ENCODE measurements at regions not wholly inside any gene's neighbourhood (a gene's known extent, or its start where the extent isn't known, plus 50 kb on each side); places are given as distances from the start of the nearest gene placed in this dataset.

GRCh38 chrX:69110116-69110530 is 55.1 kb downstream of the PJA1 start:
- intact Hi-C loops (cut with DNase I): no loop called here
- H3K9me3 ChIP-seq: no peaks in the 10 kb centered on the region
- no peak overlapping the region for H3K4me3 ChIP-seq
- no peak for TF ChIP-seq POLR2AphosphoS5 (IDR thresholded peaks at IDR 0.05; ENCODE audit: insufficient read depth in 1 of 2, low read depth in 1 of 2)
- no peak for TF ChIP-seq CTCF (IDR thresholded peaks at IDR 0.05)
- TF ChIP-seq POLR2A (IDR thresholded peaks at IDR 0.05): no peak
- no peak overlapping the region for H3K27ac ChIP-seq
- no peaks in the 10 kb centered on the region for H3K27me3 ChIP-seq
- H3K36me3 ChIP-seq: no peaks in the 10 kb centered on the region
- no peak for DNase-seq (ENCODE audit: extremely low spot score in 2 of 2)
- peaks cover 9% of the 10 kb centered on the region for H3K4me1 ChIP-seq

- Histone ChIP-seq H3K27ac (no peak overlapping the region), H3K4me3 (no peak overlapping the region), H3K9me3 (no peaks in the 10 kb centered on the region), H3K27me3 (no peaks in the 10 kb centered on the region), H3K36me3 (no peaks in the 10 kb centered on the region), H3K4me1 (peaks cover 9% of the 10 kb centered on the region)
- intact Hi-C loops (cut with DNase I): no loop called here
- DNase-seq (ENCODE audit: extremely low spot score in 2 of 2): no peak
- TF ChIP-seq POLR2AphosphoS5 (IDR thresholded peaks at IDR 0.05; ENCODE audit: insufficient read depth in 1 of 2, low read depth in 1 of 2): no peak
- no peak for TF ChIP-seq POLR2A (IDR thresholded peaks at IDR 0.05)
- TF ChIP-seq CTCF (IDR thresholded peaks at IDR 0.05): no peak
These were observed 55.5 kb downstream of the PJA1 start for GRCh38 chrX:69109706-69110105.

- H3K4me3 ChIP-seq: no peak overlapping the region
- intact Hi-C loops (cut with DNase I): no loop called here
- H3K4me1 ChIP-seq: peaks cover 9% of the 10 kb centered on the region
- TF ChIP-seq POLR2A (IDR thresholded peaks at IDR 0.05) (no peak), POLR2AphosphoS5 (IDR thresholded peaks at IDR 0.05; ENCODE audit: insufficient read depth in 1 of 2, low read depth in 1 of 2) (no peak), CTCF (IDR thresholded peaks at IDR 0.05) (no peak)
- no peak for DNase-seq (ENCODE audit: extremely low spot score in 2 of 2)
- H3K36me3 ChIP-seq: no peaks in the 10 kb centered on the region
- no peaks in the 10 kb centered on the region for H3K9me3 ChIP-seq
- no peak overlapping the region for H3K27ac ChIP-seq
- no peaks in the 10 kb centered on the region for H3K27me3 ChIP-seq
These were observed 56.1 kb downstream of the PJA1 start for GRCh38 chrX:69109036-69109663.

GRCh38 chrX:69107747-69108401 is 57.4 kb downstream of the PJA1 start:
- H3K27ac ChIP-seq: no peak overlapping the region
- no peaks in the 10 kb centered on the region for H3K9me3 ChIP-seq

More at GRCh38 chrX:69107747-69108401, 57.4 kb downstream of the PJA1 start:
- H3K4me3 ChIP-seq: no peak overlapping the region
- H3K36me3 ChIP-seq: no peaks in the 10 kb centered on the region
- H3K27me3 ChIP-seq: no peaks in the 10 kb centered on the region
- H3K4me1 ChIP-seq: peaks cover 9% of the 10 kb centered on the region
- no peak for TF ChIP-seq CTCF (IDR thresholded peaks at IDR 0.05)
- TF ChIP-seq POLR2AphosphoS5 (IDR thresholded peaks at IDR 0.05; ENCODE audit: insufficient read depth in 1 of 2, low read depth in 1 of 2): no peak
- no peak for TF ChIP-seq POLR2A (IDR thresholded peaks at IDR 0.05)
- DNase-seq (ENCODE audit: extremely low spot score in 2 of 2): no peak
- intact Hi-C loops (cut with DNase I): no loop called here
